ENCODE measurements at regions not wholly inside any gene's neighbourhood (a gene's known extent, or its start where the extent isn't known, plus 50 kb on each side); places are given as distances from the start of the nearest gene placed in this dataset.
A peak's percentile ranks its signal among the peaks of the same experiment; 100 is the strongest.

GRCh38 chr2:13005048-13005447, 288.3 kb downstream of the TRIB2 start:
- TF ChIP-seq CTCF (IDR thresholded peaks at IDR 0.05), result no peak
- no peaks in the 10 kb centered on the region for H3K27me3 ChIP-seq
- intact Hi-C loops (cut with DNase I), result loop anchor here (5.0 to 10.0 kb wide), 3 partner anchors 73 to 1528 kb away; no protein-coding TSS in a partner anchor
- H3K36me3 ChIP-seq, result no peaks in the 10 kb centered on the region
- no peak overlapping the region for H3K4me3 ChIP-seq
- DNase-seq (ENCODE audit: low spot score in 2 of 2), result no peak
- no peak overlapping the region for H3K27ac ChIP-seq
- no peaks in the 10 kb centered on the region for H3K9me3 ChIP-seq
- no peaks in the 10 kb centered on the region for H3K4me1 ChIP-seq

GRCh38 chr2:13005761-13006335, 289.1 kb downstream of the TRIB2 start:
- peak overlapping the region in 1 of 2 donors; percentile 9 for H3K4me3 ChIP-seq
- no peak for DNase-seq (ENCODE audit: low spot score in 2 of 2)
- intact Hi-C loops (cut with DNase I), result loop anchor here (2.0 to 10.0 kb wide), 4 partner anchors 74 to 1529 kb away; no protein-coding TSS in a partner anchor
- no peaks in the 10 kb centered on the region for H3K36me3 ChIP-seq
- no peak overlapping the region for H3K27ac ChIP-seq
- H3K27me3 ChIP-seq, result no peaks in the 10 kb centered on the region
- no peaks in the 10 kb centered on the region for H3K9me3 ChIP-seq
- TF ChIP-seq CTCF (IDR thresholded peaks at IDR 0.05), result no peak
- H3K4me1 ChIP-seq, result no peaks in the 10 kb centered on the region

- H3K27me3 ChIP-seq, result no peaks in the 10 kb centered on the region
- no peaks in the 10 kb centered on the region for H3K36me3 ChIP-seq
- TF ChIP-seq CTCF (IDR thresholded peaks at IDR 0.05), result no peak
- intact Hi-C loops (cut with DNase I), result loop anchor here (2.0 to 10.0 kb wide), 4 partner anchors 74 to 1529 kb away; no protein-coding TSS in a partner anchor
- H3K4me3 ChIP-seq, result peak overlapping the region; percentile 3 to 9
- no peak for DNase-seq (ENCODE audit: low spot score in 2 of 2)
- no peaks in the 10 kb centered on the region for H3K4me1 ChIP-seq
- H3K9me3 ChIP-seq, result no peaks in the 10 kb centered on the region
- H3K27ac ChIP-seq, result no peak overlapping the region
Observed at GRCh38 chr2:13006426-13006825, 289.7 kb downstream of the TRIB2 start.

- DNase-seq (ENCODE audit: low spot score in 2 of 2), result peak in 1 of 2 donors; percentile 78
- H3K27ac ChIP-seq, result no peak overlapping the region
Observed at GRCh38 chr2:13006829-13007717, 290.3 kb downstream of the TRIB2 start.

More at GRCh38 chr2:13006829-13007717, 290.3 kb downstream of the TRIB2 start:
- peak; percentile 73 to 90 (median 79) for TF ChIP-seq CTCF (IDR thresholded peaks at IDR 0.05)
- Histone ChIP-seq H3K4me1 (no peaks in the 10 kb centered on the region), H3K36me3 (no peaks in the 10 kb centered on the region), H3K9me3 (no peaks in the 10 kb centered on the region), H3K27me3 (no peaks in the 10 kb centered on the region), H3K4me3 (peak overlapping the region; percentile 3 to 9)
- intact Hi-C loops (cut with DNase I), result loop anchor here (1.0 to 10.0 kb wide), 5 partner anchors 75 to 1530 kb away; no protein-coding TSS in a partner anchor
